Inferior parietal cortex (tissue), 1 donor: ENCODE measurements at regions not wholly inside any gene's neighbourhood (a gene's known extent, or its start where the extent isn't known, plus 50 kb on each side); places are given as distances from the start of the nearest gene placed in this dataset.
"Not testable (repeated sequence)": the region's sequence is repeated elsewhere in the genome, so short reads cannot be mapped to it uniquely, and the experiment has no call there.

Experiments
- DNase-seq: peaks from one replicate; pipeline ENCODE4 v3.0.0-alpha.2; 2016; ENCODE audit errors: extremely low spot score

DNA sequence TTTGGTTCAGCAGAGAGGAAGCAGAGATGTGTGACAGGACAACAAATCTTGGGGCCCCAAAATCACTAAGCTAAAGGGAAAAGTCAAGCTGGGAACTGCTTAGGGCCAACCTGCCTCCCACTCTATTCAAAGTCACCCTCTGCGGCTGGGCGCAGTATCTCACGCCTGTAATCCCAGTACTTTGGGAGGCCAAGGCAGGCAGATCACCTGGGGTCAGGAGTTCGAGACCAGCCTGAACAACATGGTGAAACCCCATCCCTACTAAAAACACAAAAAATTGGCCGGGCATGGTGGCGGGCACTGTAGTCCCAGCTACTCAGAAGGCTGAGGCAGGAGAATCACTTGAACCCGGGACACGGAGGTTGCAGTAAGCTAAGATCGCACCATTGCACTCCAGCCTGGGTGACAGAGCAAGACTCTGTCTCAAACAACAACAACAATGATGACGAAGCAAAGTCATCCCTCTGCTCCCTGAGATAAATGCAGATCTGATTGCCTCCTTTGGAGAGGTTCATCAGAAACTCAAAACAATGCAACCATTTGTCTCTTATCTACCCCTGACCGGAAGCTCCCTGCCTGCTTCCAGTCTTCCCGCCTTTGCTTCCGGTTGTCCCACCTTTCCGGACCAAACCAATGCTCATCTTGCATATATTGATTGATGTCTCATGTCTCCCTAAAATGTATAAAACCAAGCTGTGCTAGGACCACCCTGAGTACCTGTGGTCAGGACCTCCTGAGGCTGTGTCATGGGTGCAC is 136.4 kb upstream of the AFDN start:
- DNase-seq: not testable (repeated sequence)

DNA sequence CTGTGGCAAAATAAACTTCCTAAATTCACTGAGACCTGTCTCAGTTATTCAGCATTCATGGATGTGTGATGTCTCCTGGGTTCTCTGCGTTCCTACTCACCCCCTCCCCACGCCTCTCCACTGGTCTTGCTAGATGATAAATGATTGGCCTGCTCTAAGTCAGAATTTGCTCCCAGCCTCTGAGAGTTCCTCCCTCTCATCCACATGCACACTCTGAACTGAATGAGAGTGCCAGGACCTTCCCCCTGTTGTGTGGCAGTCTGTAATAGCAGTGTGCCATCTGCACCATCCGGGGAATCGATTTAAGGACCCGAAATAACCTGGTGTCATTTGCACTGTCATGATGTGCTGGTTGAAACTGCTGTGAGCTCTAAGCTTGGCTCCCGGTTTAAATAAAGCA is 135.8 kb upstream of the AFDN start:
- no peak for DNase-seq

DNA sequence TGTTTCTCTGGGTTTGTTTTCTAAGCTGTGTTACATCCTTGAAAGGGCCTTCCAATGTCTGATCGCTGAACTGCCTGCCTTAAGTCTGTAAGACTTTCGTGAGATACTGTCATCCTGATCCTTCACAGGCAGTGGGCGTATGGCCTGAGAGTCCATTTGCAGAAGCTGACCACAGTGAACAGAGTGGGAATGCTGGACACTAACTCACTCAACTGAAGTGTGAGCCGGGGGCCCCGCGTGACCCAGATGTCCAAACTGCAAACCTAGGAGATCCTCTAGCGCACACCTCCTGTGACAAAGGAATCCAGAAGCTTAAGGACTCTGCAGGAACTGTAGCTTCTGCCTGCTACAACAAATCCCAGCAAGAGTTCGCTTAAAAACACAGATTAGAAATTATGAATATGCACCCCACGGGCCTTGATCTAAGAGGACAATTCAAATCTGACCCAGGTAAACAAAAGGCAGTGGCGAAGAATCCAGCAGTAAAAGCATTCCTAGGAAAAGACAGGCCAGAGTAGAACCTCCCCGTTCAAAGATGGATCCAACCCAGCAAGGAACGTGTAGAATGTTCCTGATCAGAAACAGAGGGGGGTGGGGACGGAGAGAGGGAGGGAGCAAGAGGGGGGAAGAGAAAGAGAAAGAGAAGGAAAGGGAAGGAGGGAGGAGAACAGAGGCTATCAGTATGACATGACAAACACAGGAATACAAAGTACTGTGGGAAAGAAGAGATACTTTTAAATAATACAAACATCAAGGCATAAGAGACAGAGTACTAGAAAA is 135.0 kb upstream of the AFDN start:
- no peak for DNase-seq

DNA sequence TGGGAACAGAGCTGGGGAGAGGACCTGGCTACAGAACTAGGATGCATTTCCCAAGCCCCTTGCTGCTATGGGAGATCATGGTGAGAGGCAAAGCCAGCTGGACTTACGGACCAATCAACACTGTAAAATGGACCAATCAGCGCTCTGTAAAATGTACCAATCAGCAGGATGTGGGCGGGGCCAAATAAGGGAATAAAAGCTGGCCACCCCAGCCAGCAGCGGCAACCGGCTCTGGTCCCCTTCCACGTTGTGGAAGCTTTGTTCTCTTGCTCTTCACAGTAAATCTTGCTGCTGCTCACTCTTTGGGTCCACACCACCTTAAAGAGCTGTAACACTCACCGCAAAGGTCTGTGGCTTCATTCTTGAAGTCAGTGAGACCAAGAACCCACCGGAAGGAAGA is 133.2 kb upstream of the AFDN start:
- DNase-seq: not testable (repeated sequence)

- no peak for DNase-seq
Observed at GRCh38 chr6:167695831-167696230, 130.9 kb upstream of the AFDN start.

- no peak for DNase-seq
Observed at GRCh38 chr6:167696296-167696695, 130.4 kb upstream of the AFDN start.

- no peak for DNase-seq
Observed at GRCh38 chr6:167697316-167697715, 129.4 kb upstream of the AFDN start.

DNA sequence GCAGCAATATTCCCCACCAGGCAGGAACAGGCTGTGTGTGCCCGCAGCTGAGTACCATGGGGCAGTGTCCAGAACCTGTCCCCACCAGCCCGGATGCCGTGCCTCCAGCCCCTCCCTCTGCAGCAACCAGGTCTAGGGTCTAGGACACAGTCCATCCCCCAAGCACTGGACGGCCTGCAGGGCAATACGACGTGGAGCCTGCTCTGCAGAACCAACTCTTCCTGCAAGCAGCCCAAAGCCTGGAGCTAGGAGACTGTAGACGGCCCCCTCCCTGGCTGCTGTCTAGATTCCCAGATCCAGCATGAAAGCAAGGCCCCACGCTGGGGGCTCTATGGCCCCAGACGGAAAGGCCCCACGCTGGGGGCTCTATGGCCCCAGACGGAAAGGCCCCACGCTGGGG is 128.2 kb upstream of the AFDN start:
- no peak for DNase-seq

DNA sequence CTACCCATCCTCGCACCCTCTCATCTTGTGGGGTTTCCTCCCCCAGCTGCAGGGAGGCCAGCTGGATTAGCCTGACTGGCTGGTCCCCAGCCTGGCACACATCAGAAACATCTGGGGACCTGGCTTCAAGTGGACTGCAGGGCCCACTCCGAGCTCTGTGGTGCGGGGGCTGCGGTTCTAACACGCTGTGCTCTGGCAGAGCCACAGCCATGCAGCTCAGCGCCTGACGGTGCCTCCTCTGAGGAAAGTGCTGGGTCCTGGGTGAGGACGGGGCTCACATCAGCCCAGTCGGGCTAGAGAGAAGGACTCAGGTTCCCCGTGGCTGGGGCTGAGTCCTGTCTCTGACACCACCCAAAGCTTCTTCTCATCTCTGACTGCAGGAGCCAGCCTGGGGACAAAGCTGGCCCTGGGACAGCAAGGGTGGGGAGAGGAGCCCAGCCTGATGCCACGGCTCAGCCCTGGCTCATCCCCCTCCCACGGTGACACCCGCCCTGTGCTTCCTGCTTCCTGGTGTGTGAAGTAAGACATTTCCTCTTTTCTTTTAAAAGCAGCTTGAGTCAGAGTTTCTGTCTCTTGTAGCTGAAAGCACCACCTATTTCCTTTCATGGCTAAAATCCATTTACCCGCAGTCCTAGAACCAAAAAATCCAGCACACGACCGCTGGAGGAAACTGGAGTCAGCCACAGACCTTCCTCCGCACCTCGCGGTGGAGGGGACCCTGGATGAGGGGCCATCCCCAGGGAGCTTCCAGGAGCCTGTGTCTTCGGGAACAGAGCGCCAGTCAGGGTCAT is 127.4 kb upstream of the AFDN start:
- no peak for DNase-seq

DNA sequence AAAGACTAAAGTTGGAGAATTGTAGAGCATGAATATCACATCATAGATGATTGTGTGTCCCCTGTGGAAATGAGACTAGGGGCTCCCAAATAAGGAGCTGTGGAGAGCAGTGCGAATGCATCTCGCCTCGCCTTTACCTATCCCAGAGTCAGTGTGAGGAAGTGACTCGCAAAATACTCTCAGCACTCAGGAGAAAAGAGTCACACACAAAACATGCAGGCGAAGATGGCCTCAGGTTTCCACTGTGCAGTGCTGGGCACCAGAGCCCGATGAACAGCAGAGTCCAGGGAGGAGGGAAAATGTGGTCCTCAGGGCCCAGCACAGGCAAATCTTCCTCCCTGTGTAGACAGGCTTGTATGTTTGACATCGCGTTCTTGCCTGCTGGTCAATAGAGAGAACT is 126.5 kb upstream of the AFDN start:
- DNase-seq: no peak

DNA sequence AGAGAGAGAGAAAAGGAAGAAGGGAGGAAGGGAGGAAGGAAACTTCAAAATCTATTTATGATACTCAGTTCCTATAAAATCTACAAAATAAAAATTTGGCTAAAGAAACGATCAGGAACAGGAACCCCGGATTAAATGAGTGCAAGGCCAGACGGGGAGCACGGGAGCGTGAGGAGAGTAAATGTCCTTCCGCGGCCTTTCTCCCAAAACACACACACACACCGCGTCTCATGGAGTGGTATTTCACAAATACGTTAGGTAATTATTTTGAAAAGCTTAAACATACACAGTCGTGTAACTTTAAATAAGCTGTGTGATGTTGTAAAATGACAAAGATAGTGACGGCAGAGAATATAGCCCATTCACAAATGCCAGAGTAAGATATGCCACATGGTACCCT is 125.7 kb upstream of the AFDN start:
- no peak for DNase-seq

- no peak for DNase-seq
Observed at GRCh38 chr6:167702241-167702827, 124.4 kb upstream of the AFDN start.

- no peak for DNase-seq
Observed at GRCh38 chr6:167703347-167703746, 123.4 kb upstream of the AFDN start.

DNA sequence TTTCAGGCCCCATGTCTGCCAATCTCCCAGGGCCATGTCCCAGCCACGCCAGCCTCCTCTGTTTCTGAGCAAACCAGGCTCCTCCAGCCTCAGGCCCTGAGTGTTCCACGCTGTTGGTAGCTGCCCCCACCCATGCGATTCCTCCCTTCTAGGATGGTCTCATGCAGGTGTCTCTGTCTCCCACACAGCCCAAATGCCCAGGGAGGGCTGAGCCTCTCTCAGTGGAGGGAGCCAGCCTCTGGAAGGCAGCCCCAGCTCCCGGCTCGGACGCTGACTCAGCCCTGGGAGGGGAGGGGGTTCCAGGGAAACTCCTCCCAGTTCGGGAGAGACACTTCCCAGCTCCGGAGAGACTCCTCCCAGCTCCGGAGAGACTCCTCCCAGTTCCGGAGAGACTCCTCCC is 122.9 kb upstream of the AFDN start:
- no peak for DNase-seq

- no peak for DNase-seq
Observed at GRCh38 chr6:167704396-167704901, 122.3 kb upstream of the AFDN start.

DNA sequence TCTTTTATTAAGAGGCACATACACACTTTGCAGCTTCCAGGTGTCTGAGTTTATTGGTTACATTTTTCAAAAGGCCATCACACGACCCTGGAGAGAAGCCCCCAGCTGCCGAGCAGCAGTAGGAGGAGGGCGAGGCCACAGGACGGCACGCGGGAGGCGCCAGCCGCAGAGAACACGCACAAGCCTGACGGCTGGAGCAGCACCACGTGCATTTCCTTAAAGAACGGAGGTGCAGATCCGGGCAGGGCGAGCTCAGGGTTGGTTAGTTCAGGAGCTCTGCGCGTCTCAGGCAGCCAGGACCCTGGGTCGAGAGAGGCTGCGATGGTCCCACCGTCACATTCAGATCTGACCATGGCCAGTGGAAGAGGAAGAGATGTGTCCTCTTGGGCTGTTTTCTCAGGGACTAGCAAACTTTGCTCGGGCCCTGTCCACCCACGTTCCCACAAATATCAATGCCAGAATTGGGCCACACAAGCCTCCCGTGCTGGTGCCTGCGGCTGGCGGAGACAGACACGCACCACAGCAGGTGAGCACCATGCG is 121.4 kb upstream of the AFDN start:
- DNase-seq: no peak

DNA sequence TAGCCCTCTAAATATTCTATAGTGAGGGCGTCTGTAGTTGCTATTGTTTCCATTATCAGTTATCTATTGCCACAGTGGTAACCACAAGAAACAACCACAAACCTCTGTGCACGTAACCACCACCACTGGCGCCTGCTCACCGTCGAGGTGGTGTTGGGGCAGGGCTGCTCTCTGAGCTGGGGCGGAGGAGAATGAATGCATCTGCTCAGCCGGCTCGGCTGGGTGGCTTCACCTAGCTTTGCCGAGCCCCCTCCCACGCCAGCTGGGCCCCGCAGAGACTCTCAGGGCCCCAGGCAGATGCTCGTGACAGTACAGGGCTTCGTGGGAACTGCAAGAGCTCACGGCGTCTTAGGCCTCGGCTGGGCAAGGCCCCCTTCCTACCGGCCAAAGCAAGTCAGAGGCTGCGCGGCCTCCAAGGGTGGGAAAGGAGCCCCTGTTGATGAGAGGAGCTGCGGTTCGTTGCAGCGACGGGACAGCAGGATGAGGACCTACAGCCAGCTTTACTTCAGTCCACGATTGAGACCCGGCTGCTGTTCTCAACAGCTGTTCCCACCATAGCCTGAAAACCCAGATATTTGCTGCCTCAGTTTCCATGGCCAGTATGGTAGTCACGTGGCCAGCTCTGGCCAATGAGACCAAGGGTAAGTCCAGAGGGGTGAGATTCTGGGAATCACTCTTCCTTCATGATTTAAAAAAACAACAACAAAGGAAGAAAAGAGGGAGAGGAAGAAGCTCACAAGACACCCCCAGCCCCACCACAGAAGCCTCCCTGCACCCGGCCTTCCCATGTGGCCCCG is 120.2 kb upstream of the AFDN start:
- DNase-seq: no peak

DNA sequence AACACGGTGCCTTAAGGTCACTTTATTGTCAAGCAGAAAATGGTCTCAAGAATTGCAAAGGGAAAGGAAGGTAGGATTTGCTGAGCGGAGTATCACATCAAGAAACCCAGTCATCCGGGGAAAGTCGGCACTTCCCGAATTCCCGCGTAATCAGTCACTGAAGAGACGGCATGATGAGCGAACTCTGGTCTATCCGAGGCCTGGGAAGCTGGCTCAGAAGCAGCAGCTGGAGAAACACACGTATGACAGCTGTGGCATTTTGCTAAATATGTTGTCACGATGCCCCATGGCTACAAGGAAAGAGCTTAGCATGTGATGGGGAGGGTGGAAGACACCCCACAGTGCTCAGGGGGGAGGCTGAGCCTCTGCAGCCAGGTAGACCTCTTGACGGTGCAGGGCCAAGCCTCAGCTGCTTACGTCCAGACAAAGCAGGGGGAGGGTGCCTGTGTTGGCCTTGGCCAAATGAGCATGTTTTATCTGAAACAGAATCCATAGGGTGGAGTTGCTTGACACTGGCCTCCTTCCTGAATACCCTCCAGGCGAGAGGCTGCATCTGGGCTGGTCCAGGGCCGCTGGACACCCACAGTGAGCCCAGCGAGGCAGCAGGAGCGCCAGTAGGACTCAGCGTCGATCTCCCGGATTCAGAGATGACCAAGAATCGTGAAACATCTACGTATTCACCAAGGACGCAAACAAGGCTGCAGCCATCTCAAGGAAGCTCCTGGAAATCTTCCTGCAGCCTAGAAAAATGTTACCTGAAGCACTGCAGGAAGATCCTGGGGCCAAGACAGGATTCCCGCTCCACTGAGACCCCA is 118.8 kb upstream of the AFDN start:
- DNase-seq: no peak

DNA sequence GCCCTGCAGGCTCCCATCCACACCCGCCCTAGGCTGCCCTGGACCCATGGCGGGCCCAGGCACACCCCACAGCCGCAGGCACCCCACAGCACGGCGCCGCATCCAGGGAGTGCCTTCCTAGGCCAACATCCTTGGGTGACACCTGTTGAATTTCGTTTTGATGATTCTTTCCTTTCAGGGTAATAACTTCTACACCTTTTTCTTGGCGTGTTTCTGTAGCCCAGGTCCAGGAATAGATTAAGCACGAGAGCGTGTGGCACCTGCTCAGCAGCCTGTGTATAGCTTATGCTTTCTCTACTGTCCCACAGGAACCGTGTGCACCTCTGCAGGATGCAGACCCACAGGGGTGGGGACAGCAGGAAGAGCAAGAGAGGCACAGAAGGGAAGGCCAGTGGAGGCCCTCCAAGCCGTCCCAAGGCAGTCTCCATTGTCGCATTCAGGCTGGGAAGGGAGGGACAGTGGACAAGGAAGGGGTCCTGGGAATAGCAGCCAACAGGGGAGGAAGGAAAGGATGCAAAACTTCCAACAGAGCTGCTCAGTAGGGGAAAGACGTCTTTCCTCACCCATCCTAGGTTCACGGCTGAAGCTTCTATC is 118.1 kb upstream of the AFDN start:
- DNase-seq: no peak

GRCh38 chr6:167709196-167709595 is 117.5 kb upstream of the AFDN start:
- no peak for DNase-seq
